Lower leg skin (tissue), 3 donors: ENCODE measurements at regions not wholly inside any gene's neighbourhood (a gene's known extent, or its start where the extent isn't known, plus 50 kb on each side); places are given as distances from the start of the nearest gene placed in this dataset.

ENCODE experiments used
- POLR2A ChIP-seq, 2 donors: fragments of 450-650 bp; IDR thresholded peaks; one replicate each; pipeline ENCODE4 v1.6.1; 2016 to 2017; ENCODE audit warnings: antibody characterized with exemption in 2 of 2, mild to moderate bottlenecking in 1 of 2, moderate library complexity in 1 of 2
- TF ChIP-seq, protein P1 (sequence below), 3 donors: fragments of 450-650 bp; IDR thresholded peaks; one replicate each; pipeline ENCODE4 v1.5.1; 2016; ENCODE audit warnings: antibody characterized with exemption in 3 of 3, mild to moderate bottlenecking in 3 of 3, moderate library complexity in 2 of 3

DNA sequence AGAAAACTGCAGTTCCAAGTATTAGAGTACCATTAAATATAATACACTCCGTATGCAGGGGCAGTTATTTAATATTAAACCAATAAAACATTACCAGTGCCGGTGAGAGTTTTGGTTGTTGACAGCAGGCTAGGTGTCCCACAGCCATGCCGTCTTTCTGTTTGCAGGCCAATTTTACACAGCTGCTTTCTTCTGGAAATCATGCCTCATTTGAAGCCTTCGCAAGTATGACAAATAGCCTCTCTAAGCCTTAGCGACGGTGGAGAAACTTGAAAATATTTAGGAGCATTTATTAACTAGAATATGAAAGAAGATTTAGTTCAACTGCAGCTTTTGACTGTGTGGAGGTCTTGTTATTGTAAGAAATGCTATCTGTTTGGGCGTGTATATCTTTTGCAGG lies 226.0 kb downstream of the BMP2 start:
- TF ChIP-seq, protein P1, sequence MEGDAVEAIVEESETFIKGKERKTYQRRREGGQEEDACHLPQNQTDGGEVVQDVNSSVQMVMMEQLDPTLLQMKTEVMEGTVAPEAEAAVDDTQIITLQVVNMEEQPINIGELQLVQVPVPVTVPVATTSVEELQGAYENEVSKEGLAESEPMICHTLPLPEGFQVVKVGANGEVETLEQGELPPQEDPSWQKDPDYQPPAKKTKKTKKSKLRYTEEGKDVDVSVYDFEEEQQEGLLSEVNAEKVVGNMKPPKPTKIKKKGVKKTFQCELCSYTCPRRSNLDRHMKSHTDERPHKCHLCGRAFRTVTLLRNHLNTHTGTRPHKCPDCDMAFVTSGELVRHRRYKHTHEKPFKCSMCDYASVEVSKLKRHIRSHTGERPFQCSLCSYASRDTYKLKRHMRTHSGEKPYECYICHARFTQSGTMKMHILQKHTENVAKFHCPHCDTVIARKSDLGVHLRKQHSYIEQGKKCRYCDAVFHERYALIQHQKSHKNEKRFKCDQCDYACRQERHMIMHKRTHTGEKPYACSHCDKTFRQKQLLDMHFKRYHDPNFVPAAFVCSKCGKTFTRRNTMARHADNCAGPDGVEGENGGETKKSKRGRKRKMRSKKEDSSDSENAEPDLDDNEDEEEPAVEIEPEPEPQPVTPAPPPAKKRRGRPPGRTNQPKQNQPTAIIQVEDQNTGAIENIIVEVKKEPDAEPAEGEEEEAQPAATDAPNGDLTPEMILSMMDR (IDR thresholded peaks at IDR 0.05): no peak
- TF ChIP-seq POLR2A (IDR thresholded peaks at IDR 0.05): no peak
